Midbrain (tissue), 1 donor: ENCODE measurements at regions not wholly inside any gene's neighbourhood (a gene's known extent, or its start where the extent isn't known, plus 50 kb on each side); places are given as distances from the start of the nearest gene placed in this dataset.

Source experiments
- DNase-seq: peaks from one replicate; lab custom pipeline; 2025; lab: John Stamatoyannopoulos, UW

DNA sequence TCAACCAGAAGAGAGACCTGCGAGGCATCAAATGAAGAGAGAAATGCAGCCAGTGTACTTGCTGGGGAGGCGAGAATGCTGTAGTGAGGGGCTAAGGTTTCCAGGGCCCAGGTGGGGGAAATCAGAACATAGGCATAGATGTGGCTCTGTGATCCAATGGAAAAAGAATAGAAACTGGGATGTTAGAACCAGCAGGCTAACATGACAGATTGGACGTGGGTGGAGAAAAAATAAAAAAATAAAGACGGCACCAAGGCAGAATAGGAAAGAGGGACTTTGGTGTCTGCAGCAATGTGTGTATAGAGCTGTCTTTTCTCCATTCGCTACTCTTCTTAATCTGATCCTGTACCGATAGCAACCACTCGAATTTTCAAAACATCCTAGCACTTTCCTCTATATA is 381.0 kb upstream of the NBEA start:
- no peak for DNase-seq

DNA sequence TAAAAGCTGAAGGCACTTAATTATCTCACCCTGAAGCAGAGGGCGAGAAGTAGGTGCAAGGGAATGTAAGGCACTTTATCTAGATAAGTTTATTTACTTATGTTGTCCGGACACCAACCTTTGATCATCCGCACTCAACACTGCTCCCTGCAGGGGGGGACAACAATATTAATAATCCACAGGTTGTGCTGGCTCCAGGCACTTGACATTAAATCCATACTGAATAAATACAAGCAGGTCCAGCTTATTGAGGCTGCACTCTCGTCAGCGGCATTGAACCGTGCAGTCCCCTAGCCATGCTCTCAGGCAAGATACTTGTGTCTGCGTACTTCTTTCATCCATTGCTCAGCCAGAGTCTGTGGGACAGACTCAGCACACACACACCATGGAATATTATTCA is 374.5 kb upstream of the NBEA start:
- no peak for DNase-seq

DNA sequence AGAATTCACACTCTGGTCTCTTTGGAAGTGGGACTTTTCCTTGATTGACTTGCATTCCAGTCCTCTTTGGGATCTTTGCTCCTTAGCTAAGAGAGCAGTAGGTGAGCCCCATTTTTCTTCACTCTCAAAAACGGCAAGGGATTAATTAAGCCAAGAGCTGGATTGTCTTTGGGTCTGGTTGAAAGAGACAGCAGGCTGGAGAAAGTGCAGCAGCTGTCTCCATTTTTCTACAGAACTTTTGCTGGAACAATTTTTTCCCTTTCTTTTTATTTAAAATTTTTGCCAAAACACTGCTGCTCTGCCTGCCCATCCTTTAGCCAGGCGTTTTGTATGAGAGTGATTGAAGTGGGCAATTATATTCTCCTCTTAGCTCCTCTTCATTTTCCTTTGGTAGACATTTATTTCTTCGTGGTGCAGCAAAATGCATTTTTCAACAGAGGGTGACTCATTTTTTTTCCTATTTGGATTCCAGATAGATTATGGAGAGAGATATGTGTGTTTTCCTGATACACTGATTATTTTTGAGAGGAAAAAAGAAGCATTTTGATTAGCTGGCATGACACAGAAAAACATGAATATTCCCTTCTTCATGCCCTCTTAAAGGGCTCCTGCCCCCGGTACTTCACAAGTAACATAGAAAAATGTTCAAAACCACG is 371.2 kb upstream of the NBEA start:
- DNase-seq: no peak

DNA sequence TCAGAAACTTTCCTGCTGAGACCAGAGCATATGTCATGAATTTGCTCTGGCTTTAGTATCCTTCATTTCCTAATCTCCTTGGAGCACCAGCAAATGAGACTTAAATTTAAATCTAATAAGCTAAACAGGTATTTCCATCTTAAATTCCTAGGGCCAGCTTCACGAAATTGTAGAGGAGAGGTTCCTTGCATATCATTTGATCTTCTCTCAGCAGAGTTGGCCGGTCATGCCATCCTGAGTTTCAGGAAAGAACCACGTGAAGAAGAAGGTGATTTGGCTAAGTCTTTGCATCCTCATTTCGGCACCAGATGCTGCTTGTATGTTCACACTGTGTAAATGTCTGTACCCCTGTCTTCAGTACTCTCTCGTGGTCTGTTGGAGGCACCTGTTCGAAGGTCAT is 370.4 kb upstream of the NBEA start:
- no peak for DNase-seq

DNA sequence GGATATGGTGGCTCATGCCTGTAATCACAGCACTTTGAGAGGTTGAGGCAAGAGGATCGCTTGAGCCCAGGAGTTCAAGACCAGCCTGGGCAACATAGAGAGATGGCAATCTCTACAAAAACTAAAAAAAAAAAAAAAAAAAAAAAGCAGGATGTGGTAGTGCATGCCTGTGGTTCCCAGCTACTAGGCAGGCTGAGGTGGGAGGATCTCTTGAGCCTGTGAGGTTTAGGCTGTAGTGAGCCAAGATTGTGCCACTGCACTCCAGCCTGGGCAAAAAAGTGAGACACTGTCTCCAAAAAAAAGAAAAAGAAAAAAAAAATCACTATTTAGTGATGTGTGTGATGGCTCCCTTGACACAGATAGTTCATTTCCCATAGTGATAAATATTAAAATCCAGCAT is 365.0 kb upstream of the NBEA start:
- DNase-seq: no peak

DNA sequence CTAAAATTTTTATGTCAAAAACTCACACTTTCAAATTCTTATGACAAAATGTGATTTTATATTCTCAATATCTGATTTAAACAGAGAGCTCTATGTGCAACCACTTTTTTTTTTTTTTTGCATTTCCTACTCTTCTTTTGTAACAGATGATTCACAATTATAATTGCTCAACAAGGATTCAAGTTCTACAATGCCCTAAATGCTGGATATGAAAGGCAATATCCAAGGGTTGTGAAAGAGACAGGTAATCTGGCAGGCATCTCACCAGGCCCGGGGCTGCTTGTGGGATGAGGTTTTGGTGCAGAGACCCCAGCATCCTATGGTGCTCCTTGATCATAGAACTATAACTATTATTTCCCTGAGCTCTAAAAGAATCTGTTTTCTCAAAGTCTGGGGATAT is 363.6 kb upstream of the NBEA start:
- DNase-seq: no peak

DNA sequence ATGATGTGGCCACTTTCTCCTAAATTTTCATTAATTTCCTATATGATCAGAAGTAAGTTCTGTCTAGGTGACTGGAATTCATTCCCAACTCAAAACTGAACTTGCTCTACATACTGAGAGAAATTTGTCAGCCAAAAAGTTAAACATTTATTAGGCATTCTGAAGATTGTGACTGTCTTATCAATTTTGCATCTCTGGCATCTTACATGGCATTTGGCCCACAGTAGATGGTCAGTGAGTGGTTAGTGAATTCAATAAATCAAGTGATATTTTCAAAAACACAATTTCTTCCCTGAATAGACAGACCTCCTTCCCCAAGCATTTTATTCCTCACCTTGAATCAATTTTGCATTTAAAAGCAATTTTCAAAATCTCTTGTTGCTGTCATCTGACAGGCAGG is 363.2 kb upstream of the NBEA start:
- DNase-seq: no peak

DNA sequence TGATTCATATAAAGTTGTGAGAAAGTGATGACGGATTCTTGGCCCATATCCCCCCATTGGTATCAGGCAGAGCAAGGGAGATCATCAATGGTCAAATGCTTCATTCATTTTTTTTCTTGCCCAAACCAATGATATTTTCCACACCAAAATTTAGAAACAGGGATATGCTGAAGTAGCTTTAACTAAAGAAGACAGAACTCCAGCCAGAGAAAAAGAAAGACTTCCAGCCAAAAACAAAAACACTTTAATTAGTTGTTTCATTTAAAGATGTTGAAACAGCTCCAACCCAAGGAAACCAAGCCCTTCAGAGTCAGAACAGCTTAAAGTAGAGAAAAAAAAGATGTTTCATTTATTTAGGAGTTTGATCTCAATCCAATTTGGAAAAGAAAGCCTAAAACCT is 358.9 kb upstream of the NBEA start:
- no peak for DNase-seq

DNA sequence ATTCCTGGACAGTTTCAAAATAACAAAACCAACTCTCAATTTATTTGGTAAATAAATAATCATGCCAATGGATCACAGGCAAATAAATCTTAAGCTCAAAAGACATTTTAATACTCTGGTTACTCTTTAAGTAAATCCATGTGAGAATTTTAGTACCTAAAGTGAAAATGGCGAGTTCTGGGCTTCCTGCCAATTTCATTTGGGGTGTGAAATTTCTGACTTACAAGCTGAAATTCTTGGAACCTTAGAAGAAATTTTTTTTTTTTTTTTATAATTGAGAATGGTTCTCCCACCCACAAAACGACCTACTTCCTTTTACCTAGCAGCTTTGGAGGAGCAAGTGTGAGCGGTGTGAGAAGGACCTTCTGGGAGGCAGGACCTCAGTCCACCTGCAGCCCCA is 354.5 kb upstream of the NBEA start:
- DNase-seq: no peak

DNA sequence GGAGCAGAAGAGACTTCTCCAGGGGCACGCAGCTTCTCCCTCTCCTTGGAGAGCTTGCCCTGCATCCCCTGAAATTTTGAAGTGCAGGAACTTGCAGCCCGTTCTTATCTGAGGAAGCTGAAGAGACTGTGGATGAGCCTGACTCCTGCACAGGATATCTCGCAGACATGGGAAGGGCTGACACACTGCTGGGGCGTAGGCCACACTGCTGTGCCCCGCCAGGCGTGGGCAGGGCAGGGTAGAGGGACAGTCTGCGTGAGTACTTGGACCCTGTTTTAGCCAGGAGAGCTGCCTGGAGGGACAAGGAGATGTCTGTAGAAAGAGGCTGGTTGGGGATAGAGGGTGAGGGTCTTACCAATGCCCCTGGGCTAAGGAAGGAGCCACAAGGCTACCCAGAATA is 353.7 kb upstream of the NBEA start:
- DNase-seq: no peak

DNA sequence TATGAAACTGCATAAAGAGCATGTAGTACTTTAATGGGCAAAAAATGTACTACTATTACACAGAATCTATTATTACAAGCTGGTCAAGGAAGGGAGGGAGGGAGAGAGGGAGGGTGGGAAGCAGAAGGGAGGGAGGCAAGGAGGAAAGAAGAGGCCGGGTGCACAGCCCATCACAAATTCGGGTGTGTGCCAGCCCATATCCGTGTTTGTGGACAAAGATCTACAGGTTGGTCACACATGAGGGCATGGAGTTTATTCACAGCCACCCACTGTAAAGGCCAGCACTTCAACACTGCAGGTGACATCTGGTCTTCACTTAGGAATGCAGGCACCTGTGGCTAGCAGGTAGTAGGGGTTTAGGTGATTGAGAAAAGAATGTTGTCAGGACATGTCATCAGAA is 352.5 kb upstream of the NBEA start:
- DNase-seq: no peak

DNA sequence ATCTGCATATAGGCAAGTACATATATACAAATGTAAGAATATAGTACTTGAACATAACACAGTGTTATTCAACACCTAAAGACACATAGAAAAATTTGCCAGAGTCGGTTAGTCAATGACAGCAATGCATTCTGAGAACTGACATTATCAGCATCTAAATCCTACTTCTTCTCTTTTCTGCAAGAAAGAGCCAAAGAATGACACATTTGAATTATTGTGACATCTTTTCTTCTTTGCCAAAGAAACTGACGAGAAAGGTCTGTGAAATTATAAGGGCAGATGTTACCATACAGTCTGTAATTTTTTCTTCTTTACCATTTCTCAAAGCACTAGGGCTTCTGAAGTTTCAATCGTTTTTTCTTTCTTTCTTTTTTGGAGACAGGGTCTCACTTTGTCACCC is 350.9 kb upstream of the NBEA start:
- DNase-seq: no peak

DNA sequence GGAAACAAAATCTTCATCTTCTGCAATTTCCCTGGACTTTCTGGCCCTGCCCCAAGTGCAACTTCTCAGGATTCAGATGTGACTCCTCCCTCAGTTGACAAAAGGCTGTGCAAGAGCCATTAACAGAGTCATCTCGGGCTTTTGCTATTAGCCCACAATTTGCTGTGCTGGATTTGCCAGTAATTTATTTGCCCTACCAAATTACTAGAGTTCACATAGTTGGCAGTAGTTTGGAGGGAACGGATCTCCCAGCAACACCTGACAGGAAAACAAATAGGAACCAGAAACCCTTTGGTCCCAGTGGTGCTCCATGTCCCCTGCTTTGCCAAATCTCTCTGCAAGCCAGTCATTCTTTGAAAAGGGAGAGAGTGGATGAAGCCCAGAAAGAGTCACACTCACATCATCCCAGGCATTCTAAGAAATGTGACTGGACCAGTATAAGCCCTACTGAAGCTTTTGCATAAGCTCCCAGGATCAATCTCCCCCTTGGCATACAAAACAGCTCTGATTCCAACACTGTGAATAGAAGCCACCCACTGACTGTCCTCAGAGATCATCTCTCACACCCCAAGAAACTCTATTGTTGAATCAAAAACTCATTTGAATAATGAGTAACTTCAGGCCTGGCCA is 350.1 kb upstream of the NBEA start:
- DNase-seq: peak; percentile 38

DNA sequence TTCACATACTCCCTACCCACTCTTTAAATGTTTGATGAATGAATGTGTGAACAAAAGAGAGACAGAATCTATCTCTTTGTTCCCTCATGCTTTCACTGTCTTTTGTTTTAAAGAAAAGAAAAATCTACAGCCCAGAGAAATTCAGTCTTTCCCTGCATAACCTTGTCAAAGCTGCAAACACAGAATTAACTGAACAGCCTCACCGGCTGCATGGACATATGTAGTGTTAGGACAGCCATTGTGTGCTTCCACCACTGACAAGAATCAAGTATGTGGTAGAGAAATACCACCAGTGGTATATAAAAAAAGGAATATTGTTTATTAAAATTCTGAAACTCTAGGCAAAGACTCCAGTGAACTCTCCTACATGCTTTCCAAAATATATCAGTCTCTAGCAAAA is 348.4 kb upstream of the NBEA start:
- DNase-seq: no peak

DNA sequence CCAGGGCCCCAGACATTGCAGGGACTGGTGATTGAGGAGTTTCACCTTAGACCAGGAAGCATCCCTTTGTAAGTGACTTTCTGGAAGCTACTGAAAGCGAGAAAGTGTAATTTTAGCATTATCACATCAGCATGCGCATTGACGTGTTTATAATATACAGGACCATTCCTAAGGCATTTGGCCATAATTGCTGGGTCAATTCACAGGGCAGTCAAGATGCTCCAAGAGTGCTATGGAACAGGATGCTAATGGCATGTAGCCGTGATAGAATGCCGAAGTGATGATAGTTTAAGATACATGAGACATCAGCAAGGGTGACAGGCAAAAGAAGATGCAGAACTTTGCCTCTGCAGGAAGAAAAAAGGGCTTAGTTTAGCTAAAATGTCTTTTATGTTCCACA is 347.6 kb upstream of the NBEA start:
- DNase-seq: no peak

DNA sequence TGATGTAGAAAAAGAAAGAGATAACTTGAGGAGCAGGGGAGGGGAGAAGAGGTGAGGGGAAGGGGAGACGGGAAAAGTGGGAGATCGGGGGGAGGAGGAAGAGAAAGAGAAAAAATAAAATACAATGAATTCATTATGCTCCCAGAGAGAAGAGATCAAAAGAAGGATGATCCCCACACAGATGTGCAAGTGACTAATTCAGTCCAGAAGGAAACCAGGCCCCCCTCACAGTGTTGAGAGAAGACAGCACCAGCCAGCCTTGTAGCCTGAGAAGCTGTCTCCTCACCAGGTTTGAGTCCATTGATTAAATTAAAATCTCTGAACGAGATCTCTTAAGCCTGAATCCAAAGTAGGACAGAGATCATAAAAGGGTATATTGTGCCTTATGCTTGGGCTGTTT is 333.7 kb upstream of the NBEA start:
- no peak for DNase-seq

DNA sequence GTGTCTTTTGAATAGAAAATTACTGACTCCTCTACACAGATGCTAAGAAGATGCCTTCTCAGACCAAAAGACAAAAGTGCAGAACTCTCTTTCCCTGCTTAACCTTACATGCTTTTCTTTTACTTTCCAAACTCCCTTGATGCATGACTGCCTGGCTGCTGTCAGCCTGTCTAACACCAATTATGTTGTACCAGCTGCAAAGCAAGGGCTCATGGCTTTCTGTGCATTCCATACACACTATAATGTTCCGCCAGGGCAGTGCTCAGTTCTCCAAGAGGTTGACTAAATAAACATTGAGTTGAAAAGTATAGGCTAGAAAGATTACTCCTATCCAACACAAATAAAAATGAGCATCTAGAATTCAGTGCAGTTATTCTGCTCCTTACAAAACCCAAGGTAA is 330.4 kb upstream of the NBEA start:
- DNase-seq: no peak

DNA sequence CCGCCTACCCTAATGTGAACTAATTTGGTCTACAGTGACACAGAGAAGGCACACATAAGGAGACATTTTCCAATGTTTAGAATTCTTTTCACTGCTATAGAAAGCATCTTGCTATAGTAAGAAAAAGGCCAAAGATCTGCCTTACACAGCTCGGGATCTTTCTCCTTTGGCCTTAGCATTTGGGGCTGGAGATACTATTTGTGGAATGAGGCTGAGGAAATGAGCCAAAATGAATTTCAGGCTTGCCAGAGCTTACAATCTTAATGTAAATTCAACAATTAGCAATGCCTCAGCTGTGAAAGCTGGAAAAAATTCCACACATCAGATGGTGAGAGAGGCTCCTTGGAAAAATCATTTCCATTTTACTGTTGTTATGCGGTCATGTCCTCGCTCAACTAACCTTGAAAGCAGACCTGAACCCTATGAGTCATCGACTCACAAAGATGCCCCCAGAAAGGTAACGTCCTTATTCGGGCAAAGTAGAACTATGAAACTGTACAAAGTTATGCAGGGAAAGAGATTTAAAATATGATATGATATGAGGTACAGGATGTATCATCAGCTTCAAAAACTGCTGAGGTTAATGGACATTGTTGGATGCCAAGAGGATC is 324.5 kb upstream of the NBEA start:
- no peak for DNase-seq

DNA sequence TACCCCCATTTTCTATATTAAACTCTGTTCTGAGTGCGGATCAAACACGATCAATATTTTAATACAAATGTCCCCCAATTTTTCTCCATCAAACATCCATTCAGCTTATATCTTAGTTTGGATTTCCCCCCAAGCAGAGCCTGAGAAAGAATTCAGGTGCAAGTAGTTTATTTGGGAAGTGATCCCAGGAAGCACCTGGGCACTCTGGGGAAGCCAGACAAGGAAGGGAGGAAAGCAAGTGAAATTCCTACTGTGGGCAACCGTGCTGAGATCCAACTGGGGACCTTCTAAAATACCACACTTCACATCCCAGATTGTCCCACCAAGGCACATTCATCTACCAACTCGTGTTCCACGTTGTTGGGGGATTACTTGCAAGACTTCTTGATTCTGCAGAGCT is 323.4 kb upstream of the NBEA start:
- no peak for DNase-seq

DNA sequence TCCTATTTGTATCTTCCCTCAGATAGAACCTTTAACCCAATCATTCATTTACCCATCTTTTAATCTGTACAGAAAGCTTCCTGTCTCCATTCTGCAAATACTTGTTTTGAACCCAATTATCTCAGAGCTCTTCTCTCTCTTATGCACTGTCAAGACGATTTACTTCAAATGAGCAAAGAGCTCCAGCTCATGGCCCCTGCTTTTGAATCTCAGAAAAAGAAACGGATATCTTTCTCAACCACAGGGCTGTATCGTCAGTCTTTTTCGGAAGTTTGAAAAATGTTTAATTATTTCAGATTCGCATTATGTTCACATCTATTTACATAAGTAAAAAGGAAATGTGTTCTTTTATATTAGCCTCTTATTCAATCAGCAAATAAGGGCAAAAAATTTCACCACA is 322.7 kb upstream of the NBEA start:
- DNase-seq: no peak

DNA sequence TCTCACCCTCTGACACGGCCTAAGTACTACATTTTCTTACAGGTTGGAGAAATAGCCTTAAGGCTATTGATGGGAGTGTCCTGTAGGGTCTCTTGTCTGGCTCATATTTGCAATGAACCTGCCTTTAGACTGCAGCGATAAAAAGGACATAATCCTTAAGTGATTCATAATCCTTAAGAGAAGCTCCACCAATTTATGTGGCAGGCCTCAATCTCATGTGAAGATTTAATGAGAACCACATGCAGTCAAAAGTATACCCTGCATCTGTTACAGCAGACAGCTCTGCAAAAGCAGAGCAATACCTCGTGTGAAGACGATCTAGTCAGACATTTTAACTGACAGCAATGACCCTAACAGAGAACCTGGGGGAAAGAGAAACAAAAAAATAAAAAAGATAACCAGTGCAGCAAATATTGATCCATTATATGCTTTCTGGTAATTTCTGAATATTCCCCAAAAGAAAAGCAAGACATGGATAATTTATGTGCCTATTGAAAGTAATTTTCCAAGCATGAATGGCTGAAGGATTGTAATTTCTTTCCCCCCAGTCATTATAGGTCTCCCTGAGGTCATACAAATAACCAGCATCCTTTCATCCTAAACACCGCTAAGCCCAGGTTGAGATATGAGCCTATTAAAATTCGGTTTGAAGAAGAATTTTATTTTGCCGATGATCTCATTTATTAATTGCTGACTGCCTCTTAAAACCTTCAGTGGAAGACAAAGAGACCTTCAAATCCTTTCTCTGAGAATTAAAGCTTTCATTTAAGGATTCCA is 321.8 kb upstream of the NBEA start:
- DNase-seq: no peak

DNA sequence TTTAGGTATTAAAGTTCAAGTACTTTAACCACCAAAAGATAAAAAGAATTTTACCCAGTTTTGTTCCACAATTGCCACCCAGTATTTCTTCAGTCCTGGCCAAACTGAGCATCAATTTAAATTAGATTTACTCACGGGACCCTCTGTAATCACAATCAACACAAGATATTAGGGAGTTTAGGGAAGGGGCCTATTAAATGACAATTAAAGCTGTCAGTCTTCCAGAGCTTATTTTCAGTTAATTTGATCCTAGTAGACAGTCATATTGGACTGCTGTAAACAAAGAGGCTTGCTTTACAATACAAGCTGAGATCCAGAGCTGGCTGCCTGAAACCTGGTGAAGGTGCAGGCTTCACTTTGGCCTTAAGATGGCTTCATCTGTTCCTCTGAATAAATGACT is 321.2 kb upstream of the NBEA start:
- no peak for DNase-seq

DNA sequence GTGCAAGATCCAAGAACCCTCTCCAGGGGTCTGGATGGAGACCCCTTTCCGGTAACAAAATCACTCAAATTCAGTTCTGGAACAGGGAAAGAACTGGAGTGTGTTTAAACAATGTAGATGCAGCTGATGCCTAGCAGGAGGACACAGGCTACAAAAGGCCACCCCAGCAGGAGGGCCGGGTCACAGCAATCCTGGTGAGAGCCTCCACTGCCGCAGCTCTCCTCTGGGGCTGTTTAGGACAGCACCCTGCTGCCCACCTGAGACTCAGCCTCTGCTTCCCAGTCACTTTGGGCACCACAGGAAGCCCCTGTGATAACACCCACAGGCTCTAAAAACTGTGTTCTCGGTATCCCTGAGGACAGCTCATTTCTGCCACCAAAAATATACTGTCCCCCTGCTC is 318.7 kb upstream of the NBEA start:
- no peak for DNase-seq
